K562 (cell line): ENCODE measurements at regions not wholly inside any gene's neighbourhood (a gene's known extent, or its start where the extent isn't known, plus 50 kb on each side); places are given as distances from the start of the nearest gene placed in this dataset.

Experiments used
- ATAC-seq: fragments of 200-7000 bp; cut with Tn5 transposase; 3 replicates; pipeline ENCODE4 v1.9.1; 2020; ENCODE audit warnings: moderate library complexity
- BruUV-seq: library from RNA; stranded (reverse); fragments of 400-500 nt; replicated peaks from 2 replicates; lab custom pipeline; 2021; lab: Mats Ljungman, UMichigan
- CTCF ChIA-PET: fragments of 300-600 bp; formaldehyde crosslinking; extraction: SDS; loops from one replicate; lab custom pipeline; 2021; ENCODE audit warnings: low intra/inter-chr PET ratio; lab: Yijun Ruan, JAX
- POLR2A ChIA-PET: fragments of 300-600, 350-650 bp; sonication (Branson Sonifier 250); formaldehyde crosslinking; extraction: SDS; loops from one replicate; lab custom pipeline; 2021; ENCODE audit warnings: antibody characterized with exemption, inconsistent platforms; lab: Yijun Ruan, JAX
- DNase-seq, 4 experiments: peaks; one replicate each; pipeline versions ENCODE4 v3.0.0 to v3.0.0-alpha.2; 2011 to 2018; ENCODE audit warnings: low spot score in 3 of 4, mixed read lengths in 3 of 4; ENCODE audit errors: extremely low read depth in 1 of 4
- FAIRE-seq: peaks from 2 replicates; lab custom pipeline; 2011; peaks lifted over from hg19 to GRCh38; lab: Jason Lieb, UNC
- H2AFZ ChIP-seq: 2 replicates; pipeline ENCODE4 v1.6.0; 2011; ENCODE audit warnings: low read depth, low read length, control low read depth, inconsistent platforms
- H3K27ac ChIP-seq: fragments of 200-600 bp; 3 replicates; pipeline ENCODE4 v1.8.0; 2011; ENCODE audit warnings: low read depth, mild to moderate bottlenecking, control low read depth, inconsistent platforms, low read length, moderate library complexity, mixed read lengths; ENCODE audit errors: extremely low read depth
- H3K27me3 ChIP-seq, 2 experiments: fragments of 300-600 bp in 1 of 2; 2 replicates in 1 of 2; 3 replicates in 1 of 2; pipeline versions ENCODE4 v1.6.0 to v1.8.0; 2011; ENCODE audit warnings: inconsistent platforms in 2 of 2, low read length in 2 of 2, mild to moderate bottlenecking in 1 of 2, mixed read lengths in 1 of 2, moderate library complexity in 1 of 2; ENCODE audit not compliant: control insufficient read depth in 2 of 2, insufficient read depth in 2 of 2
- H3K36me3 ChIP-seq: fragments of 300-600 bp; 3 replicates; pipeline ENCODE4 v1.8.0; 2011; ENCODE audit warnings: mild to moderate bottlenecking, low read length, inconsistent platforms; ENCODE audit not compliant: control insufficient read depth, insufficient read depth
- H3K4me1 ChIP-seq, 2 experiments: fragments of 200-600 bp in 1 of 2; replicated peaks in 1 of 2; 2 replicates in 1 of 2; 3 replicates in 1 of 2; pipeline versions ENCODE4 v1.5.1 to v1.8.0; 2011; ENCODE audit warnings: inconsistent platforms in 2 of 2, low read length in 2 of 2, mild to moderate bottlenecking in 1 of 2, mixed read lengths in 1 of 2, moderate library complexity in 1 of 2; ENCODE audit not compliant: control insufficient read depth in 2 of 2, insufficient read depth in 2 of 2
- H3K4me2 ChIP-seq: 2 replicates; pipeline ENCODE4 v1.6.1; 2011; ENCODE audit warnings: low read length, control low read depth, inconsistent platforms, mixed read lengths; ENCODE audit not compliant: insufficient read depth
- H3K4me3 ChIP-seq: fragments of 200-600 bp; sonication (generic), shearing (Covaris generic); 2 replicates; pipeline ENCODE4 v1.5.1; 2016; ENCODE audit warnings: control low read depth, inconsistent platforms
- H3K79me2 ChIP-seq: fragments of 200-600 bp; 3 replicates; pipeline ENCODE4 v1.8.0; 2011; ENCODE audit warnings: low read length, inconsistent platforms; ENCODE audit not compliant: control insufficient read depth, insufficient read depth
- H3K9ac ChIP-seq, 2 experiments: 2 replicates each; pipeline versions ENCODE4 v1.6.0 to v1.6.1; 2011; ENCODE audit warnings: low read depth in 2 of 2, low read length in 2 of 2, control low read depth in 1 of 2, inconsistent platforms in 1 of 2, mild to moderate bottlenecking in 1 of 2, mixed read lengths in 1 of 2; ENCODE audit not compliant: insufficient read depth in 1 of 2
- H3K9me1 ChIP-seq: one replicate; pipeline ENCODE4 v1.6.0; 2011; ENCODE audit warnings: inconsistent platforms, mild to moderate bottlenecking, low read length, moderate library complexity; ENCODE audit not compliant: control insufficient read depth, insufficient read depth
- H3K9me3 ChIP-seq: replicated peaks from 2 replicates; pipeline ENCODE4 v1.5.1; 2011; ENCODE audit warnings: low read depth, low read length, inconsistent platforms; ENCODE audit not compliant: control insufficient read depth, insufficient read depth
- H4K20me1 ChIP-seq: replicated peaks from 2 replicates; pipeline ENCODE4 v1.6.1; 2011; ENCODE audit warnings: low read length, inconsistent platforms, mixed read lengths; ENCODE audit not compliant: control insufficient read depth, insufficient read depth
- CAMTA2 ChIP-seq: fragments of 250-450 bp; sonication (Bioruptor Pico); conservative IDR thresholded peaks from 2 replicates; pipeline ENCODE4 v1.5.1; 2022
- CXXC5 ChIP-seq: fragments of 250-450 bp; sonication (Bioruptor Pico); IDR thresholded peaks from 2 replicates; pipeline ENCODE4 v1.8.0; 2022; ENCODE audit warnings: inconsistent platforms, mild to moderate bottlenecking, moderate library complexity
- GABPB1 ChIP-seq: sonication (generic); formaldehyde crosslinking; IDR thresholded peaks from 2 replicates; pipeline ENCODE4 v1.8.0; 2022; ENCODE audit warnings: mild to moderate bottlenecking, missing genetic modification reagents
- GTF2F1 ChIP-seq: IDR thresholded peaks from 2 replicates; pipeline ENCODE4 v1.6.1; 2011; ENCODE audit warnings: low read depth, low read length, improper control_type of control experiment
- SMARCA4 ChIP-seq: fragments of 450-650 bp; IDR thresholded peaks from 2 replicates; pipeline ENCODE4 v1.6.1; 2016
- TEAD1 ChIP-seq, 2 experiments: fragments of 450-650 bp in 1 of 2; sonication (generic) in 1 of 2; formaldehyde crosslinking; IDR thresholded peaks; 2 replicates each; pipeline versions ENCODE4 v1.4.0 to v1.8.0; 2020 to 2022; ENCODE audit warnings: mild to moderate bottlenecking in 2 of 2, missing genetic modification reagents in 1 of 2
- XRCC3 ChIP-seq: fragments of 450-650 bp; IDR thresholded peaks from 2 replicates; pipeline ENCODE4 v1.6.1; 2017; ENCODE audit warnings: mild to moderate bottlenecking, moderate library complexity
- ZNF121 ChIP-seq: sonication (generic); formaldehyde crosslinking; conservative IDR thresholded peaks from 2 replicates; pipeline ENCODE4 v1.8.0; 2022; ENCODE audit warnings: missing genetic modification reagents
- ZNF175 ChIP-seq: fragments of 200-800 bp; sonication (Bioruptor generic); IDR thresholded peaks from 2 replicates; pipeline ENCODE4 v1.6.1; 2016; ENCODE audit warnings: low read depth, mild to moderate bottlenecking, missing genetic modification characterization, missing compliant biosample characterization
- WGBS: fragments of 100-300 bp; shearing (Covaris generic); methylation state at CpG from one replicate; pipeline ENCODE4 v1.1.6; 2016; ENCODE audit warnings: low coverage, mixed read lengths; ENCODE audit not compliant: insufficient coverage; ENCODE audit errors: missing lambda C conversion rate; 5-methylcytosine and 5-hydroxymethylcytosine counted together
- in situ Hi-C: fragments of 300-500 bp; cut with MboI; formaldehyde crosslinking; loops from 4 replicates; pipeline ENCODE4 v1.15.0; 2018; ENCODE audit warnings: inconsistent platforms, mixed read lengths
- intact Hi-C: fragments of 100-400 bp; cut with micrococcal nuclease; formaldehyde crosslinking; loops from 2 replicates; pipeline ENCODE4 v1.14.2; 2022

DNA sequence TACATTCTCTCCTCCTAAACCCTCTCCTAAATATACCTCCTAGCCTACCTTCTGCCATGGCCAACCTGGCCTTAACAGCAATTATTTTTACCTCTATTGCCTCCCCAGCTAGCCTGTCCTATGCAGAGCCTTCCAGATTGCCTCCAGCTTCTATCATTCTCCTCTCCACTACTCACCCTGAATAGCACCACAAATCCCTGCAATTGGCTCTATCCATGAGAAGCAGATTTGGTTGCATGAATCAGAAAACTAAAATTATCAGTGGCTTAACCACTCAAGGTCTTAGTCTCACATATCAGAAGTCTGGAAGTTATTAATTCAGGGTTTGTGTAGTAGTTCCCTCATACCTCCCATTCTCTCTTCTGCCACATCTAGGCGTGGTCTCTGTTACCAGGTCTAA, 120.3 kb upstream of the CACUL1 start:
- in situ Hi-C loops = no loop called here
- Histone ChIP-seq H3K27me3 (peaks cover 2 to 4% of the 10 kb centered on the region in 2 experiments; a peak in 1 of 5 replicates), H3K27ac (no peak overlapping the region), H3K9ac (no peak overlapping the region), H3K4me2 (no peak overlapping the region), H3K36me3 (no peaks in the 10 kb centered on the region), H2AFZ (no peak overlapping the region), H3K9me3 (no peaks in the 10 kb centered on the region), H3K4me1 (no peaks in the 10 kb centered on the region), H3K4me3 (no peak overlapping the region), H4K20me1 (no peaks in the 10 kb centered on the region), H3K79me2 (no peaks in the 10 kb centered on the region), H3K9me1 (no peaks in the 10 kb centered on the region)
- intact Hi-C loops = no loop called here
- FAIRE-seq (no peak), DNase-seq (no peak), ATAC-seq (no peak)
- BruUV-seq = no TSS peak
- ChIA-PET POLR2A (no interaction called here), CTCF (no interaction called here)
- WGBS = 0% methylated on average over 1 of the region's 1 CpG
- no peak for TF ChIP-seq XRCC3
- TF ChIP-seq, all 486 proteins: peak for 0

DNA sequence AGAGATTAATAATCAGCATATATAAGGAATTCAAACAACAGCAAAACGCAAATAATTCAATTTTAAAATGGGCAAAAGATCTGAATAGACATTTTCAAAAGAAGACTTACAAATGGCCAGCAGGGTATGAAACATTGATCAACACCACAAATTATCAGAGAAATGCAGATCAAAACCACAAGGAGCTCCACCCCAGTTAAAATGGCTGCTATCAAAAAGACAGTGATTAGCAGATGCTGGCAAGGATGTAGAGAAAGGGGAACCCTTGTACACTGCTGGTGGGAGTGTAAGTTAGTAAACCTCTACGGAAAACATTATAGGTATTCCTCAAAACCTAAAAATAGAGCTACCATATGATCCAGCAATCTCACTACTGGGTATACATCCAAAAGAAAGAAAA, 128.0 kb upstream of the CACUL1 start:
- ATAC-seq = no peak
- no peak overlapping the region for H3K4me2 ChIP-seq

More for the DNA sequence above, 128.0 kb upstream of the CACUL1 start:
- H2AFZ ChIP-seq = no peak overlapping the region
- H3K36me3 ChIP-seq = no peaks in the 10 kb centered on the region
- WGBS = 0% methylated on average over 2 of the region's 2 CpGs
- no peaks in the 10 kb centered on the region; a peak in 1 of 5 replicates for H3K27me3 ChIP-seq
- H3K9me1 ChIP-seq = no peaks in the 10 kb centered on the region
- H3K4me1 ChIP-seq = no peaks in the 10 kb centered on the region
- in situ Hi-C loops (no loop called here), intact Hi-C loops (no loop called here)
- H3K27ac ChIP-seq = no peak overlapping the region
- no peaks in the 10 kb centered on the region for H4K20me1 ChIP-seq
- no peak for TF ChIP-seq GTF2F1
- no peak for TF ChIP-seq ZNF121
- no peak for TF ChIP-seq CAMTA2 (CRISPR knock-in tag)
- TF ChIP-seq GABPB1 = no peak
- no peak for TF ChIP-seq TEAD1 (CRISPR knock-in tag; IDR thresholded peaks at IDR 0.05)
- TF ChIP-seq CXXC5 = no peak
- no peak for TF ChIP-seq ZNF175
- TF ChIP-seq SMARCA4 = no peak
- BruUV-seq = no TSS peak
- FAIRE-seq (no peak), DNase-seq (no peak)
- H3K9me3 ChIP-seq = no peaks in the 10 kb centered on the region
- no peak overlapping the region for H3K9ac ChIP-seq
- H3K4me3 ChIP-seq = no peak overlapping the region
- H3K79me2 ChIP-seq = no peaks in the 10 kb centered on the region
- POLR2A ChIA-PET = no interaction called here
- CTCF ChIA-PET = no interaction called here
